ENCODE measurements at regions not wholly inside any gene's neighbourhood (a gene's known extent, or its start where the extent isn't known, plus 50 kb on each side); places are given as distances from the start of the nearest gene placed in this dataset.

DNA sequence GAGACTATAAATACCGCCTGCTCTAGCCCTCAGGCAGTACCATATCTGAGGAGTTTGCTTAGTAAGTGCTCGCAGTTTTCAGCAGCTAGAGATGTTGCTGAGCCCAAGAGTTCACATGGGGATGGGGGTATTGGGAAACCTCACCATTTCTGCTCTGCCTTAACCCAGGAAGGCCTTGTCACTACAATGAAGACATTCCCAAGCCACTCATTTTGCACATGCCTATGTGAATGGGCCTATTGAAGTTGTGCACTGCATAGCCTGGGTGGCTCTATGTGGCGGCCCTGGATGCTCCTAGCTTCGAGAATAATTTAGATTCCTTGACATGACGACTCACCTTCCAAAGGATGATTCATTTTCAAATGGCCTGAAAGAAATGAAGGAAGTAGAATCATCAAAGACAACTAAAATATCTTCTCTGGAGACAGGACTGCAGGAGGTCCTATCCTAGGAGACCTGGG lies 163.4 kb downstream of the ADAMTS15 start:
- TF ChIP-seq CTCF (IDR thresholded peaks at IDR 0.05): no peak
- no peak for TF ChIP-seq POLR2AphosphoS5 (IDR thresholded peaks at IDR 0.05; ENCODE audit: low read depth, low read length)
- no peak for TF ChIP-seq REST (IDR thresholded peaks at IDR 0.05; ENCODE audit: insufficient read depth in 1 of 2, low read depth in 2 of 2, low read length in 1 of 2)
- no peak for TF ChIP-seq TCF7L2 (IDR thresholded peaks at IDR 0.05; ENCODE audit: low read depth, low read length)
- TF ChIP-seq SIN3A (IDR thresholded peaks at IDR 0.05; ENCODE audit: borderline replicate concordance, insufficient read depth, low read depth, low read length): no peak

All from Panc1 (cell line).